CD14-positive monocyte (primary cell): ENCODE measurements at regions not wholly inside any gene's neighbourhood (a gene's known extent, or its start where the extent isn't known, plus 50 kb on each side); places are given as distances from the start of the nearest gene placed in this dataset.

Experiments
- DNase-seq, 3 donors: peaks; one replicate each; pipeline ENCODE4 v3.0.0-alpha.2; 2011 to 2022
- H2AFZ ChIP-seq: 2 replicates; pipeline ENCODE4 v1.6.0; 2012; ENCODE audit warnings: mild to moderate bottlenecking, low read depth, low read length, inconsistent platforms; ENCODE audit not compliant: insufficient read depth, poor library complexity, severe bottlenecking
- H3K27ac ChIP-seq, 2 donors: 1 replicate in 1 of 2; 2 replicates in 1 of 2; pipeline ENCODE4 v1.5.1; 2012 to 2013; ENCODE audit warnings: low read length in 2 of 2, control low read depth in 1 of 2, inconsistent platforms in 1 of 2, low read depth in 1 of 2, mild to moderate bottlenecking in 1 of 2
- H3K27me3 ChIP-seq, 2 donors: one replicate each; pipeline versions ENCODE4 v1.6.0 to v1.6.1; 2011 to 2013; ENCODE audit warnings: low read length in 2 of 2; ENCODE audit not compliant: control insufficient read depth in 2 of 2, insufficient read depth in 2 of 2
- H3K36me3 ChIP-seq, 2 donors: replicated peaks in 1 of 2; 1 replicate in 1 of 2; 2 replicates in 1 of 2; pipeline versions ENCODE4 v1.5.1 to v1.6.1; 2012 to 2013; ENCODE audit warnings: low read length in 2 of 2, control low read depth in 1 of 2, inconsistent platforms in 1 of 2, mild to moderate bottlenecking in 1 of 2; ENCODE audit not compliant: insufficient read depth in 2 of 2, control insufficient read depth in 1 of 2
- H3K4me1 ChIP-seq, 2 donors: 1 replicate in 1 of 2; 2 replicates in 1 of 2; pipeline versions ENCODE4 v1.5.1 to v1.6.1; 2012 to 2013; ENCODE audit warnings: low read length in 2 of 2, control low read depth in 1 of 2, inconsistent platforms in 1 of 2, mild to moderate bottlenecking in 1 of 2, moderate library complexity in 1 of 2; ENCODE audit not compliant: insufficient read depth in 2 of 2, control insufficient read depth in 1 of 2
- H3K4me2 ChIP-seq: replicated peaks from 2 replicates; pipeline ENCODE3; 2012; ENCODE audit warnings: low read length, moderate library complexity, mild to moderate bottlenecking; ENCODE audit not compliant: poor library complexity, severe bottlenecking; ENCODE audit errors: extremely low read depth
- H3K4me3 ChIP-seq, 3 experiments: fragments of 200-600 bp in 1 of 3; sonication (generic) in 1 of 3; replicated peaks in 1 of 3; 1 replicate in 2 of 3; 2 replicates in 1 of 3; pipeline ENCODE4 v1.5.1; 2011 to 2013; ENCODE audit warnings: low read length in 3 of 3, mild to moderate bottlenecking in 3 of 3, control low read depth in 2 of 3, low read depth in 2 of 3, inconsistent platforms in 1 of 3, moderate library complexity in 1 of 3
- H3K79me2 ChIP-seq: 2 replicates; pipeline ENCODE4 v1.6.0; 2012; ENCODE audit warnings: mild to moderate bottlenecking, control low read depth, inconsistent platforms, low read length, moderate library complexity; ENCODE audit not compliant: insufficient read depth
- H3K9ac ChIP-seq: 2 replicates; pipeline ENCODE4 v1.6.0; 2017; ENCODE audit warnings: low read length, mild to moderate bottlenecking; ENCODE audit not compliant: insufficient read depth, poor library complexity, severe bottlenecking
- H3K9me3 ChIP-seq, 2 donors: replicated peaks in 1 of 2; 1 replicate in 1 of 2; 2 replicates in 1 of 2; pipeline versions ENCODE4 v1.5.1 to v1.6.1; 2012 to 2013; ENCODE audit warnings: low read length in 2 of 2, control low read depth in 1 of 2; ENCODE audit not compliant: control insufficient read depth in 1 of 2, insufficient read depth in 1 of 2
- H4K20me1 ChIP-seq: 2 replicates; pipeline ENCODE4 v1.6.0; 2012; ENCODE audit warnings: mild to moderate bottlenecking, low read length, control low read depth, moderate library complexity; ENCODE audit not compliant: insufficient read depth
- H3K27ac Mint-ChIP-seq, 7 donors: one replicate each; pipeline ENCODE4 v1.8.0; 2020; ENCODE audit warnings: mild to moderate bottlenecking in 7 of 7, mixed read lengths in 7 of 7, moderate library complexity in 6 of 7, inconsistent platforms in 2 of 7
- H3K27me3 Mint-ChIP-seq, 3 donors: one replicate each; pipeline ENCODE4 v1.8.0; 2021 to 2022; ENCODE audit warnings: low read depth in 3 of 3, mild to moderate bottlenecking in 3 of 3, mixed read lengths in 3 of 3, moderate library complexity in 3 of 3, inconsistent platforms in 1 of 3
- H3K36me3 Mint-ChIP-seq, 2 donors: one replicate each; pipeline ENCODE4 v1.8.0; 2020; ENCODE audit warnings: mixed read lengths in 2 of 2, inconsistent platforms in 1 of 2, mild to moderate bottlenecking in 1 of 2
- H3K4me1 Mint-ChIP-seq: one replicate; pipeline ENCODE4 v1.8.0; 2020; ENCODE audit warnings: mild to moderate bottlenecking, mixed read lengths
- H3K4me3 Mint-ChIP-seq, 2 donors: one replicate each; pipeline ENCODE4 v1.8.0; 2020; ENCODE audit warnings: mild to moderate bottlenecking in 2 of 2, mixed read lengths in 2 of 2, moderate library complexity in 1 of 2
- H3K9me3 Mint-ChIP-seq, 7 donors: one replicate each; pipeline ENCODE4 v1.8.0; 2020 to 2022; ENCODE audit warnings: mixed read lengths in 7 of 7, mild to moderate bottlenecking in 6 of 7, moderate library complexity in 6 of 7, inconsistent platforms in 2 of 7
- CTCF ChIP-seq: fragments of 200-600 bp; IDR thresholded peaks from one replicate; pipeline ENCODE4 v1.8.0; 2022; ENCODE audit warnings: antibody characterized with exemption, mild to moderate bottlenecking
- WGBS: methylation state at CpG from one replicate; pipeline ENCODE4 v1.1.5; 2013; ENCODE audit warnings: missing lambda C conversion rate; ENCODE audit not compliant: insufficient coverage; 5-methylcytosine and 5-hydroxymethylcytosine counted together
- intact Hi-C, 2 donors: fragments of 100-400 bp; cut with micrococcal nuclease; formaldehyde crosslinking; loops; one replicate each; pipeline versions ENCODE4 v1.15.0 to v1.15.1; 2023

- no peak overlapping the region for H2AFZ ChIP-seq
- no peak for DNase-seq
- H3K27ac ChIP-seq = no peak overlapping the region
- 100% methylated on average over 1 of the region's 5 CpGs for WGBS
- TF ChIP-seq CTCF = no peak
- no peaks in the 10 kb centered on the region for H3K4me1 ChIP-seq
- H3K79me2 ChIP-seq = no peaks in the 10 kb centered on the region
- peaks cover 0 to 5% of the 10 kb centered on the region in 2 donors for H3K36me3 Mint-ChIP-seq
- intact Hi-C loops = no loop called here
- H3K9ac ChIP-seq = no peak overlapping the region
- H3K27me3 ChIP-seq = no peaks in the 10 kb centered on the region
- H3K9me3 ChIP-seq = no peaks in the 10 kb centered on the region
- H3K4me2 ChIP-seq = no peak overlapping the region
- peaks cover 0 to 1% (median 0%) of the 10 kb centered on the region in 7 donors for H3K9me3 Mint-ChIP-seq
- H3K27me3 Mint-ChIP-seq = peaks cover 0 to 2% (median 0%) of the 10 kb centered on the region in 3 donors
- no peak overlapping the region for H3K27ac Mint-ChIP-seq
- H3K4me3 Mint-ChIP-seq = no peak overlapping the region
- no peaks in the 10 kb centered on the region for H3K36me3 ChIP-seq
- H3K4me3 ChIP-seq = no peak overlapping the region
- H4K20me1 ChIP-seq = peaks cover 20% of the 10 kb centered on the region
- peaks cover 2% of the 10 kb centered on the region for H3K4me1 Mint-ChIP-seq
These were observed 56.2 kb upstream of the TULP4 start for GRCh38 chr6:158255989-158256601.

- Histone ChIP-seq H3K9me3 (no peaks in the 10 kb centered on the region), H2AFZ (no peak overlapping the region), H3K27ac (no peak overlapping the region), H4K20me1 (peaks cover 26% of the 10 kb centered on the region), H3K9ac (no peak overlapping the region), H3K79me2 (no peaks in the 10 kb centered on the region), H3K4me2 (no peak overlapping the region), H3K36me3 (no peaks in the 10 kb centered on the region), H3K4me1 (no peaks in the 10 kb centered on the region), H3K4me3 (no peak overlapping the region), H3K27me3 (no peaks in the 10 kb centered on the region)
- TF ChIP-seq CTCF = no peak
- WGBS = 100% methylated on average over 1 of the region's 5 CpGs
- H3K4me1 Mint-ChIP-seq = peaks cover 2% of the 10 kb centered on the region
- peak overlapping the region in 1 of 7 donors; percentile 32 for H3K27ac Mint-ChIP-seq
- DNase-seq = no peak
- peaks cover 0 to 5% of the 10 kb centered on the region in 2 donors for H3K36me3 Mint-ChIP-seq
- H3K27me3 Mint-ChIP-seq = peaks cover 0 to 2% (median 0%) of the 10 kb centered on the region in 3 donors
- H3K4me3 Mint-ChIP-seq = no peak overlapping the region
- intact Hi-C loops = no loop called here
- peaks cover 0 to 1% (median 0%) of the 10 kb centered on the region in 7 donors for H3K9me3 Mint-ChIP-seq
These were observed 55.4 kb upstream of the TULP4 start for GRCh38 chr6:158256746-158257424.
